GM12865 (cell line): ENCODE measurements at regions not wholly inside any gene's neighbourhood (a gene's known extent, or its start where the extent isn't known, plus 50 kb on each side); places are given as distances from the start of the nearest gene placed in this dataset.

Experiments
- DNase-seq: peaks from one replicate; pipeline ENCODE4 v3.0.0; 2010; ENCODE audit warnings: low read depth
- H3K4me3 ChIP-seq: 2 replicates; pipeline ENCODE4 v1.5.1; 2011; ENCODE audit warnings: mild to moderate bottlenecking, low read depth, low read length, control low read depth
- TF ChIP-seq, protein P1 (sequence below): IDR thresholded peaks from 2 replicates; pipeline ENCODE4 v1.5.1; 2011; ENCODE audit warnings: low read length, control low read depth, low read depth, inconsistent platforms; ENCODE audit not compliant: insufficient read depth; ENCODE audit errors: missing control alignments

DNA sequence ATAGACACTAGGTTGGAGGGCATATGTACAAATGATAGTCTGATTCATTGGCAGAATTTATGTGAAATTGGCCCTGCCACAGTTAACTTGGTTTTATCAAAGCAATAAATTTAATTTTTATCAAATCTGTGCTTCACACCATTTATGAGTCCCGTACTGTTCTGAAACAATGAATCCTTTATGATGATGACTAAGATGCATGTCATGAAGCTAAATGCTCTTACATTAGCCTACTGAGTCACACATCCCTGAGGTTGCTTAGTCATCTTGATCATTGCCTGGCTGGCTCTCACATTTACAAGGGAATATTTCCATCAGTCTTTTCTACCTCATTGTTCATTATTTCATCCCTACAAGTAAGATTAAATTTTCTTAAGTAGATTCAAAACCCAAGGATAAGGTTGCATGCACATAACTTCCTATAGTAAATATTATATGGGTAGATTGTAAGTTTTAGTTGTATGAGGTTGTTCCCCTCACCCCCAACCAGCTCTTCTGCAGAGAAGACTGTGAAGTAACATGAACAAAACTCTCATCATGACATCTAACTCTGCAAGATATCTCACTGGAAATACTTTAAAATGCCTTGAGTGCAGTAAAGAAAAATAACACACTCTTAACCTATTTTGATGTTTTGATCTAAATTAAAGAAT, 170.7 kb downstream of the CYB561 start:
- H3K4me3 ChIP-seq, result no peak overlapping the region
- TF ChIP-seq, protein P1, sequence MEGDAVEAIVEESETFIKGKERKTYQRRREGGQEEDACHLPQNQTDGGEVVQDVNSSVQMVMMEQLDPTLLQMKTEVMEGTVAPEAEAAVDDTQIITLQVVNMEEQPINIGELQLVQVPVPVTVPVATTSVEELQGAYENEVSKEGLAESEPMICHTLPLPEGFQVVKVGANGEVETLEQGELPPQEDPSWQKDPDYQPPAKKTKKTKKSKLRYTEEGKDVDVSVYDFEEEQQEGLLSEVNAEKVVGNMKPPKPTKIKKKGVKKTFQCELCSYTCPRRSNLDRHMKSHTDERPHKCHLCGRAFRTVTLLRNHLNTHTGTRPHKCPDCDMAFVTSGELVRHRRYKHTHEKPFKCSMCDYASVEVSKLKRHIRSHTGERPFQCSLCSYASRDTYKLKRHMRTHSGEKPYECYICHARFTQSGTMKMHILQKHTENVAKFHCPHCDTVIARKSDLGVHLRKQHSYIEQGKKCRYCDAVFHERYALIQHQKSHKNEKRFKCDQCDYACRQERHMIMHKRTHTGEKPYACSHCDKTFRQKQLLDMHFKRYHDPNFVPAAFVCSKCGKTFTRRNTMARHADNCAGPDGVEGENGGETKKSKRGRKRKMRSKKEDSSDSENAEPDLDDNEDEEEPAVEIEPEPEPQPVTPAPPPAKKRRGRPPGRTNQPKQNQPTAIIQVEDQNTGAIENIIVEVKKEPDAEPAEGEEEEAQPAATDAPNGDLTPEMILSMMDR, result no peak
- no peak for DNase-seq

- TF ChIP-seq, protein P1, result no peak
These were observed 169.9 kb downstream of the CYB561 start for GRCh38 chr17:63275971-63276745.

DNA sequence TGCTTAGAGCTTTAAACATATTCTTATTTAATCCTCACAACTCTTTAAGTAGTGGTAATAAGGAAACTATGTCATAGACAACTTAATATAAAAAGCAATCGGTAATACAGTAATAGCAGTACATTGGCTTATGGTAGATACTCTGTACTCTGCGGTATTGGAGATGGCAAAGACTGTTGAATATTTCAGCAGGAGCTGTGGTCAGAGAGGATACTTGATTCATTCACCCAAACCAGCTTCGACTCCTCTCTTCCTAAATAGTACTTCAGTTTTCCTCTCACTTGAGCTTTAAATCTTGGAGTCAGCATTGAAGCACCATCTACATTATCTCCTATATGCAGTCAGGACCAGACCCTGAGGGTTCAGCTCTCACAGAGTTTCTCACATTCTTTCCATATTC, 169.3 kb downstream of the CYB561 start:
- no peak for DNase-seq
- TF ChIP-seq, protein P1, result no peak
- no peak overlapping the region for H3K4me3 ChIP-seq

More at GRCh38 chr17:63275971-63276745, 169.9 kb downstream of the CYB561 start:
- no peak overlapping the region for H3K4me3 ChIP-seq
- no peak for DNase-seq

DNA sequence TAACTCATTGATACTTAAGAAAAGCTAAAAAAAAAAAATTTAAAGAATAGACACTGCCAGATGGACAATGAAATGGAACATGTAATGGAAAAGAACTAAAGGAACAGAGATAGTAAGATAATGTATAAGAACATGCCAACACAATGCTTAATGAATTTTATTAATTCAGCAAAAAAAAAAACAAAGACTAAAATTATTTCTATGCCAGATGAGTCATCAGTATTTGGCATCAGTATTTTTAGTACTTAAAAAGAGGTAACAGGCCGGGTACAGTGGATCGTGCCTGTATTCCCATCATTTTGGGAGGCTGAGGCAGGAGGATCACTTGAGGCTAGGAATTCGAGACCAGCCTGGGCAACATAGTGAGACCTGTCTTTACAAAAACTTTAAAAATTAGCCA, 168.5 kb downstream of the CYB561 start:
- TF ChIP-seq, protein P1, result no peak
- H3K4me3 ChIP-seq, result no peak overlapping the region
- DNase-seq, result no peak

DNA sequence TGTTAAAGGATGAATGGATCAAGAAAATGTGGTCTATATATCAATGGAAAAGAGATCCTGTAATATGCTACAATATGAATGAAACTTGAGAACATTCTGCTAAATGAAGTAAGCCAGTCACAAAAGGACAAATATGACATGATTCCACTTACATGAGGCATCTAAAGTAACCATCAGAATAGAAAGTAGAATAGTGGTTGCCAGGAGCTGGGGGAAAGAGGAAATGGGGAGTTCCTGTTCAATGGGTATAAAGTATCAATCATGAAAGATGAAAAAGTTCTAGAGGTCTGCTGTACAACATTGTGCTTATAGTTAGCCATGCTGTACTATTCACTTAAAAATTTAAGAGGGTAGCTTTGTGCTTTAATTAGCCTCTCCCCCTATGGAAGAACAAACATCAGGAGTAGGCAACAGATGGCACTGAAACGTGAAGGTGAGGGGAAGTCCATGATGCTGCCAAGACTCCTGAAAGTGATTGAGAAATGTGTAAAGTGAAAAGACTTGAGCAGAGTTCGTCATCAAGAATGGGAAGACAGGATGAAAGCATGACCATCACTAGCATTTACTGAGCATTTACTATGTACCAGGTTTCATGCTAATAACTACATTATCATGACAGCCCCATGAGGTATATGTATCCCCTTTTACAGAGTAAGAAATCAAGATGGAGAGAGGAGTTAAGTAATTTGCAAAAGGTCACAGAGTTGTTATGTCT, 167.2 kb downstream of the CYB561 start:
- DNase-seq, result peak; percentile 22
- no peak overlapping the region for H3K4me3 ChIP-seq
- TF ChIP-seq, protein P1, result no peak

- H3K4me3 ChIP-seq, result no peak overlapping the region
- TF ChIP-seq, protein P1, result no peak
- DNase-seq, result no peak
These were observed 166.4 kb downstream of the CYB561 start for GRCh38 chr17:63279498-63280230.
